ENCODE measurements at regions not wholly inside any gene's neighbourhood (a gene's known extent, or its start where the extent isn't known, plus 50 kb on each side); places are given as distances from the start of the nearest gene placed in this dataset.

GRCh38 chr3:181565416-181565815, 146.3 kb upstream of the SOX2 start:
- TF ChIP-seq CTCF (IDR thresholded peaks at IDR 0.05) (no peak), POLR2A (IDR thresholded peaks at IDR 0.05) (no peak)
